ENCODE measurements at regions not wholly inside any gene's neighbourhood (a gene's known extent, or its start where the extent isn't known, plus 50 kb on each side); places are given as distances from the start of the nearest gene placed in this dataset.
A peak's percentile ranks its signal among the peaks of the same experiment; 100 is the strongest.
"Not testable (repeated sequence)": the region's sequence is repeated elsewhere in the genome, so short reads cannot be mapped to it uniquely, and the experiment has no call there.

GRCh38 chr7:21330462-21331178, 97.3 kb upstream of the SP4 start:
- Histone ChIP-seq H3K4me1 (ENCODE audit: control insufficient read depth, insufficient read depth, low read length) (no peaks in the 10 kb centered on the region), H3K27me3 (ENCODE audit: control insufficient read depth, insufficient read depth) (no peaks in the 10 kb centered on the region), H3K27ac (ENCODE audit: low read length) (no peak overlapping the region), H3K4me3 (ENCODE audit: low read length) (no peak overlapping the region), H3K9me3 (ENCODE audit: control insufficient read depth, low read length) (no peaks in the 10 kb centered on the region)
- intact Hi-C loops (cut with DNase I), result no loop called here
- no peak for ATAC-seq
- 92% methylated on average over 31 of the region's 31 CpGs for WGBS
- peak in 1 of 3 donors; percentile 54 for DNase-seq

GRCh38 chr7:21334906-21335305, 93.0 kb upstream of the SP4 start:
- DNase-seq (no peak), ATAC-seq (no peak)
- intact Hi-C loops (cut with DNase I), result no loop called here
- 74% methylated on average over 1 of the region's 1 CpG for WGBS
- no peaks in the 10 kb centered on the region for H3K4me1 ChIP-seq (ENCODE audit: control insufficient read depth, insufficient read depth, low read length)
- no peaks in the 10 kb centered on the region for H3K27me3 ChIP-seq (ENCODE audit: control insufficient read depth, insufficient read depth)
- H3K27ac ChIP-seq (ENCODE audit: low read length), result no peak overlapping the region
- H3K9me3 ChIP-seq (ENCODE audit: control insufficient read depth, low read length), result no peaks in the 10 kb centered on the region
- no peak overlapping the region for H3K4me3 ChIP-seq (ENCODE audit: low read length)

- H3K27ac ChIP-seq (ENCODE audit: low read length), result no peak overlapping the region
- DNase-seq (no peak), ATAC-seq (no peak)
- H3K4me1 ChIP-seq (ENCODE audit: control insufficient read depth, insufficient read depth, low read length), result no peaks in the 10 kb centered on the region
- 77% methylated on average over 7 of the region's 7 CpGs for WGBS
- H3K27me3 ChIP-seq (ENCODE audit: control insufficient read depth, insufficient read depth), result no peaks in the 10 kb centered on the region
- intact Hi-C loops (cut with DNase I), result no loop called here
- no peaks in the 10 kb centered on the region for H3K9me3 ChIP-seq (ENCODE audit: control insufficient read depth, low read length)
- H3K4me3 ChIP-seq (ENCODE audit: low read length), result no peak overlapping the region
These were observed 91.1 kb upstream of the SP4 start for GRCh38 chr7:21336743-21337142.

GRCh38 chr7:21338728-21339164, 89.1 kb upstream of the SP4 start:
- 13% methylated on average over 4 of the region's 4 CpGs for WGBS

GRCh38 chr7:21344900-21345299, 83.0 kb upstream of the SP4 start:
- H3K9me3 ChIP-seq (ENCODE audit: control insufficient read depth, low read length); H3K27ac ChIP-seq (ENCODE audit: low read length); DNase-seq; ATAC-seq; H3K27me3 ChIP-seq (ENCODE audit: control insufficient read depth, insufficient read depth); intact Hi-C loops (cut with DNase I); H3K4me3 ChIP-seq (ENCODE audit: low read length); H3K4me1 ChIP-seq (ENCODE audit: control insufficient read depth, insufficient read depth, low read length): not testable (repeated sequence)
- 34% methylated on average over 7 of the region's 7 CpGs for WGBS

More at GRCh38 chr7:21338728-21339164, 89.1 kb upstream of the SP4 start:
- Histone ChIP-seq H3K4me3 (ENCODE audit: low read length) (no peak overlapping the region), H3K9me3 (ENCODE audit: control insufficient read depth, low read length) (no peaks in the 10 kb centered on the region), H3K27ac (ENCODE audit: low read length) (no peak overlapping the region), H3K27me3 (ENCODE audit: control insufficient read depth, insufficient read depth) (no peaks in the 10 kb centered on the region), H3K4me1 (ENCODE audit: control insufficient read depth, insufficient read depth, low read length) (no peaks in the 10 kb centered on the region)
- intact Hi-C loops (cut with DNase I), result no loop called here
- no peak for DNase-seq
- ATAC-seq, result no peak

- intact Hi-C loops (cut with DNase I), result no loop called here
- H3K4me3 ChIP-seq (ENCODE audit: low read length), result no peak overlapping the region
- no peaks in the 10 kb centered on the region for H3K9me3 ChIP-seq (ENCODE audit: control insufficient read depth, low read length)
- H3K27me3 ChIP-seq (ENCODE audit: control insufficient read depth, insufficient read depth), result no peaks in the 10 kb centered on the region
- DNase-seq, result no peak
- H3K4me1 ChIP-seq (ENCODE audit: control insufficient read depth, insufficient read depth, low read length), result no peaks in the 10 kb centered on the region
- ATAC-seq, result no peak
- 78% methylated on average over 9 of the region's 9 CpGs for WGBS
- no peak overlapping the region for H3K27ac ChIP-seq (ENCODE audit: low read length)
These were observed 82.5 kb upstream of the SP4 start for GRCh38 chr7:21345361-21345760.

GRCh38 chr7:21346297-21346696, 81.6 kb upstream of the SP4 start:
- DNase-seq, result no peak
- ATAC-seq, result no peak
- no peaks in the 10 kb centered on the region for H3K27me3 ChIP-seq (ENCODE audit: control insufficient read depth, insufficient read depth)

GRCh38 chr7:21352540-21353387, 75.1 kb upstream of the SP4 start:
- Histone ChIP-seq H3K27ac (ENCODE audit: low read length) (no peak overlapping the region), H3K4me1 (ENCODE audit: control insufficient read depth, insufficient read depth, low read length) (no peaks in the 10 kb centered on the region), H3K27me3 (ENCODE audit: control insufficient read depth, insufficient read depth) (no peaks in the 10 kb centered on the region), H3K9me3 (ENCODE audit: control insufficient read depth, low read length) (no peaks in the 10 kb centered on the region), H3K4me3 (ENCODE audit: low read length) (no peak overlapping the region)
- 57% methylated on average over 4 of the region's 4 CpGs for WGBS
- intact Hi-C loops (cut with DNase I), result no loop called here
- ATAC-seq (peak in 1 of 2 donors; percentile 24), DNase-seq (no peak)

More at GRCh38 chr7:21346297-21346696, 81.6 kb upstream of the SP4 start:
- intact Hi-C loops (cut with DNase I), result no loop called here
- no peak overlapping the region for H3K27ac ChIP-seq (ENCODE audit: low read length)
- no peak overlapping the region for H3K4me3 ChIP-seq (ENCODE audit: low read length)
- H3K9me3 ChIP-seq (ENCODE audit: control insufficient read depth, low read length), result no peaks in the 10 kb centered on the region
- H3K4me1 ChIP-seq (ENCODE audit: control insufficient read depth, insufficient read depth, low read length), result no peaks in the 10 kb centered on the region

GRCh38 chr7:21353388-21353780, 74.5 kb upstream of the SP4 start:
- no peaks in the 10 kb centered on the region for H3K4me1 ChIP-seq (ENCODE audit: control insufficient read depth, insufficient read depth, low read length)
- no peaks in the 10 kb centered on the region for H3K27me3 ChIP-seq (ENCODE audit: control insufficient read depth, insufficient read depth)
- H3K4me3 ChIP-seq (ENCODE audit: low read length), result no peak overlapping the region
- intact Hi-C loops (cut with DNase I), result no loop called here
- DNase-seq, result no peak
- 77% methylated on average over 4 of the region's 4 CpGs for WGBS
- no peak for ATAC-seq
- no peak overlapping the region for H3K27ac ChIP-seq (ENCODE audit: low read length)
- H3K9me3 ChIP-seq (ENCODE audit: control insufficient read depth, low read length), result no peaks in the 10 kb centered on the region

GRCh38 chr7:21354284-21354683, 73.6 kb upstream of the SP4 start:
- Histone ChIP-seq H3K4me1 (ENCODE audit: control insufficient read depth, insufficient read depth, low read length) (no peaks in the 10 kb centered on the region), H3K4me3 (ENCODE audit: low read length) (no peak overlapping the region), H3K27me3 (ENCODE audit: control insufficient read depth, insufficient read depth) (no peaks in the 10 kb centered on the region), H3K9me3 (ENCODE audit: control insufficient read depth, low read length) (no peaks in the 10 kb centered on the region), H3K27ac (ENCODE audit: low read length) (no peak overlapping the region)
- ATAC-seq (no peak), DNase-seq (no peak)
- WGBS, result 89% methylated on average over 5 of the region's 5 CpGs
- intact Hi-C loops (cut with DNase I), result no loop called here

GRCh38 chr7:21355406-21355874, 72.4 kb upstream of the SP4 start:
- no peak for DNase-seq

More at GRCh38 chr7:21355406-21355874, 72.4 kb upstream of the SP4 start:
- no peak overlapping the region for H3K27ac ChIP-seq (ENCODE audit: low read length)
- H3K4me1 ChIP-seq (ENCODE audit: control insufficient read depth, insufficient read depth, low read length), result no peaks in the 10 kb centered on the region
- intact Hi-C loops (cut with DNase I), result no loop called here
- H3K27me3 ChIP-seq (ENCODE audit: control insufficient read depth, insufficient read depth), result no peaks in the 10 kb centered on the region
- no peak overlapping the region for H3K4me3 ChIP-seq (ENCODE audit: low read length)
- 66% methylated on average over 2 of the region's 2 CpGs for WGBS
- ATAC-seq, result no peak
- H3K9me3 ChIP-seq (ENCODE audit: control insufficient read depth, low read length), result no peaks in the 10 kb centered on the region
